Skeletal muscle tissue (tissue), 3 donors: ENCODE measurements at regions not wholly inside any gene's neighbourhood (a gene's known extent, or its start where the extent isn't known, plus 50 kb on each side); places are given as distances from the start of the nearest gene placed in this dataset.

Experiments
- H3K27ac ChIP-seq: one replicate; pipeline ENCODE4 v1.7.0; 2013; ENCODE audit warnings: mild to moderate bottlenecking, low read depth, low read length, inconsistent platforms
- H3K27me3 ChIP-seq, 3 donors: one replicate each; pipeline ENCODE4 v1.7.0; 2013; ENCODE audit warnings: low read length in 3 of 3; ENCODE audit not compliant: control insufficient read depth in 3 of 3, insufficient read depth in 3 of 3
- H3K36me3 ChIP-seq, 3 donors: one replicate each; pipeline ENCODE4 v1.7.0; 2013; ENCODE audit warnings: low read length in 3 of 3; ENCODE audit not compliant: control insufficient read depth in 3 of 3, insufficient read depth in 3 of 3
- H3K4me1 ChIP-seq, 3 donors: one replicate each; pipeline ENCODE4 v1.7.0; 2013; ENCODE audit warnings: low read length in 3 of 3, mild to moderate bottlenecking in 3 of 3; ENCODE audit not compliant: control insufficient read depth in 3 of 3, insufficient read depth in 3 of 3
- H3K4me3 ChIP-seq, 3 donors: one replicate each; pipeline ENCODE4 v1.7.0; 2013; ENCODE audit warnings: low read length in 3 of 3
- H3K9ac ChIP-seq, 3 donors: one replicate each; pipeline ENCODE4 v1.7.0; 2013; ENCODE audit warnings: low read length in 3 of 3, mild to moderate bottlenecking in 3 of 3, moderate library complexity in 2 of 3, low read depth in 1 of 3
- H3K9me3 ChIP-seq, 3 donors: one replicate each; pipeline ENCODE4 v1.7.0; 2013; ENCODE audit warnings: low read length in 3 of 3; ENCODE audit not compliant: control insufficient read depth in 3 of 3
- donor health status: Osteomylitis.

DNA sequence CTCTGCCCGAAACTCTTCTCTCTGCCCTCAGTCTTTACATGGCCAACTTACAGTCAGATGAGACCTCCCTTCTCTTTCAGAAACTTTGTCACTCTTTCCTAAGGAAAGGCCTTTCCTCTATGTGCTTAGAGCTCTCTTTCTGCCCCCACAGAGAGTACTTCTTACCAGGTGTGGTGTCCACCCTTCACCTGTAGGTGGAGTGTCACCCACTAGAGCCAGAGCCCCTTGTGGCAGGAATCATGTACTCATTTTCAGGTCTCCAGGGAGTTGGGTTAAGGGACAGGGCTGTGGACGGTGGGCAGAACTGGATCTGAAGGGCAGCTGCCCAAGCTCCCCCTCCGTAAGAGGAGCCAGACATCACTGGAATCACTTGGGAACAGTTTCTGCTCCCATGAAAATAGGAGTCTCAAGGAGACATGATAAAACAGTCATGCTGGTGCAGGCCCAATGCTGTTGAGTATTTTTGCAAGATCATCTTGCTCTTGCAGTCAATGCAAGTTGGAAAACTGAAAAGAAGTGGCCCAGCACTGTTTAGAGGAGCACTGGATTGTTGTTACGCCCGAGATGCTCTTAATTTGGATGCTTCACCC is 436.7 kb downstream of the ZSWIM6 start:
- H3K27ac ChIP-seq: no peak overlapping the region
- no peaks in the 10 kb centered on the region for H3K36me3 ChIP-seq
- H3K9me3 ChIP-seq: peaks cover 0 to 2% (median 2%) of the 10 kb centered on the region in 3 donors
- peaks cover 0 to 6% (median 4%) of the 10 kb centered on the region in 3 donors for H3K27me3 ChIP-seq
- H3K4me1 ChIP-seq: no peaks in the 10 kb centered on the region
- no peak overlapping the region for H3K4me3 ChIP-seq
- no peak overlapping the region for H3K9ac ChIP-seq

DNA sequence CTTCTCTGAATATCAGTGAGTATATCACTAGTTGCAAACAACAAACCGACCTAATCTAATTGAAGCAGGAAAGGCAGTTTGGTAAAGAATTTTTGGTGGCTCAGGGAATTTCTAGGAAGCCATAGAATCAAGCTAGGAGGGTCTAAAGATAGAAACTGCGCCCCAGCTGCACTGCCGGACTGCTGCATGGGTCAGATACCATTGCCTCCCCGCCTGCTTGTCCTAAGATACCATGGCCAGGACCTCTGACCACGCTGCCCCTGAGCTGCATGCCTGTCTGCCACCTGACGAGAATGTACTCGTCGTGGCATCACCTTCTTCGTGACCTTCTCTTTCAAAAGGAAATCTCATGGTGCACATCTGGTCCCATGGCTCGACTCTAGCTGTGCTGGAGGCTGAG is 439.0 kb downstream of the ZSWIM6 start:
- no peak overlapping the region for H3K27ac ChIP-seq
- H3K27me3 ChIP-seq: peaks cover 3 to 12% (median 6%) of the 10 kb centered on the region in 3 donors
- no peaks in the 10 kb centered on the region for H3K4me1 ChIP-seq
- H3K9ac ChIP-seq: no peak overlapping the region
- no peak overlapping the region for H3K4me3 ChIP-seq
- no peaks in the 10 kb centered on the region for H3K9me3 ChIP-seq
- no peaks in the 10 kb centered on the region for H3K36me3 ChIP-seq

DNA sequence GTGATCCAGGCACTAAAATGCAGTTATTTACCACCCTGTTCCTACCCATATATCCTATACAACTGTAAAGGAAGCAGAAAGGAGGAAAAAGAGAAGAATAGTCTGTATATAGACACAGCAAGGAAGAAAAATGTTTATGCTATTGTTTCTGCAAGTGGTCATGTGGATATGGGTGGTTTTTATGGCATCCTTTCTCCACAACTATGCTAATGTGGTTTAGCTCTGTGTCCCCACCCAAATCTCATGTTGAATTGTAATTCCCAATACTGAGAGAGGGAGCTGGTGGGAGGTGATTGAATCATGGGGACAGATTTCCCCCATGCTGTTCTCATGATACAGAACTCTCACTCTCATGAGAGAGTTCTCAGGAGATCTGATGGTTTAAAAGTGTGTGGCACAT is 439.8 kb downstream of the ZSWIM6 start:
- no peaks in the 10 kb centered on the region for H3K4me1 ChIP-seq
- H3K36me3 ChIP-seq: no peaks in the 10 kb centered on the region
- no peak overlapping the region for H3K9ac ChIP-seq
- no peak overlapping the region for H3K4me3 ChIP-seq
- no peaks in the 10 kb centered on the region for H3K9me3 ChIP-seq
- H3K27me3 ChIP-seq: peaks cover 3 to 12% (median 6%) of the 10 kb centered on the region in 3 donors
- H3K27ac ChIP-seq: no peak overlapping the region

DNA sequence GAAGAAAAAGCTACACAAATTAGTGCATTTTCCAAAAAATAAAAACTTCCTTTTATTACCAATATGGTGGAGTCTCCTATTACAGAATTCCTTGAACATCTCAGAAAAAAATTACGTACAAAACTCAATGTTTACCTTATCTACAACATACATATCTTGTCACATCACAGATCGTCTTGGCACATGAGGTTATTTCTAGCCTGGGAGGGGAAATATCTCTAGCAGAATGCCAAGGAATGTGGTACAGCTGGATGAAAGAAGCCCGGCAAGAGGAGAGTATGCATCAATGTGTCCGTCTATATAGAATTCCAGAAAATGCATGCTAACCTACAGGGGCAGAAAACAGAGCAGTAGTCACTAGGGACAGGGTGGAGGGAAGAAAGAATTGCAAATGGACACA is 443.8 kb downstream of the ZSWIM6 start:
- no peaks in the 10 kb centered on the region for H3K9me3 ChIP-seq
- H3K4me1 ChIP-seq: no peaks in the 10 kb centered on the region
- H3K36me3 ChIP-seq: no peaks in the 10 kb centered on the region
- H3K27ac ChIP-seq: no peak overlapping the region
- no peak overlapping the region for H3K4me3 ChIP-seq
- H3K9ac ChIP-seq: no peak overlapping the region
- H3K27me3 ChIP-seq: peaks cover 0 to 12% (median 5%) of the 10 kb centered on the region in 3 donors

DNA sequence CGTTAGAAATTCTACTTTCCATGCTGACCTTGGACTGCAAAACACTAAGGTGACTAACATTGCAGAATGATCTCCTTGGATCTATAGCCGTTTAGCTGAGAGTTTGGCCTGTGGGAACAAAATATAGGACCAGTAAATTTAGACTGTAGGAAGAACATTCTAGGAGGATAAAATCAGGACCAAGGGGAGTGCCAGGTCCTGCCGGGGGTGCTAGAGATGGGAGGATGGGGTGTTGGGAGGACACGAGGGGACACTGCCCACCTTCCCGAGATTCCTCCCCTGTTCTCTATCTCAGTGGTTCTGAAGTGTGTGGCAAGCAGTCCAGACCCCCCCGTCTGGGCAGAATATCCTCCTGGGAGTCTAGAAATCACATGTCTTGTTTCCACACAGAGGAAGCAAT is 445.2 kb downstream of the ZSWIM6 start:
- Histone ChIP-seq H3K4me3 (no peak overlapping the region), H3K4me1 (no peaks in the 10 kb centered on the region), H3K9me3 (no peaks in the 10 kb centered on the region), H3K27me3 (peaks cover 0 to 8% (median 5%) of the 10 kb centered on the region in 3 donors), H3K27ac (no peak overlapping the region), H3K9ac (no peak overlapping the region), H3K36me3 (no peaks in the 10 kb centered on the region)

DNA sequence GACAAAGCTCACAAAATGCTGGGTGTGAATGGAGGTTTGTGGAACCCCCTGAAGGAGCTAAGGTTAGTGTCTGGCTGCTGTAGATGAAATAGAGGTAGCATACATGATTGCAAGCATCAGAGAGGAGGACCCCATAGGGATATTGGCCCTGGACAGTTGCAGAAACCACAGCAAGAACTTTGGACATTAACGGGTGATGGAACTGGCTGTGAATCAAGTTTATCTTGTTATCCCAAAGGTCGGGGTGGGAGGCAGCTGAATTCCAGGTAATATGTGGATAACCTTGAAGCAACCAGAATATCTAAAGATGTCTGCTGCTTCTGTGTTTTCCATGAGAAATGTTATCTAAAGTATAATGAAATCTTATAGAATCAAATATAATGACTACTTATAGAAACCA is 447.7 kb downstream of the ZSWIM6 start:
- no peak overlapping the region for H3K9ac ChIP-seq
- no peaks in the 10 kb centered on the region for H3K4me1 ChIP-seq
- H3K27me3 ChIP-seq: peaks cover 0 to 8% (median 5%) of the 10 kb centered on the region in 3 donors
- H3K4me3 ChIP-seq: no peak overlapping the region
- H3K36me3 ChIP-seq: no peaks in the 10 kb centered on the region
- H3K9me3 ChIP-seq: no peaks in the 10 kb centered on the region
- H3K27ac ChIP-seq: no peak overlapping the region

DNA sequence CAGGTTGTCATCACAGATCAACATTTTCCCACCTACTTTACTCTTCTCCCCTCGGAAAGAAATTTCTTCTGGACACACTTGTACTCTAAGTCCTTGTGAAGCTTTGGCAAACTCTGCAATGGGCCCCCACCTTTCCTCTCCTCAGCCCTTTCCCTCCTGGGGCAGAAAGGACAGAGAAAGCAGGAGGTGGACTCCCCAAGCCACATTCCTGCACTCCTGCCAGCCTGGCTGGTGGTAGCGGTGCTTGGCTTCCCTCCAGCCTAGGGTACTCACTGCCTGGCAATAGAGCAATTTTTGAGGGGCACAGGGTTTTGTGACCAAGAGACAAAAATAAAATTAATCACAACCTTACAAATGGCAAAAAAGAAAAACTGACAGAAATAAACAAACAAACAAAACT is 451.4 kb downstream of the ZSWIM6 start:
- no peaks in the 10 kb centered on the region for H3K9me3 ChIP-seq

DNA sequence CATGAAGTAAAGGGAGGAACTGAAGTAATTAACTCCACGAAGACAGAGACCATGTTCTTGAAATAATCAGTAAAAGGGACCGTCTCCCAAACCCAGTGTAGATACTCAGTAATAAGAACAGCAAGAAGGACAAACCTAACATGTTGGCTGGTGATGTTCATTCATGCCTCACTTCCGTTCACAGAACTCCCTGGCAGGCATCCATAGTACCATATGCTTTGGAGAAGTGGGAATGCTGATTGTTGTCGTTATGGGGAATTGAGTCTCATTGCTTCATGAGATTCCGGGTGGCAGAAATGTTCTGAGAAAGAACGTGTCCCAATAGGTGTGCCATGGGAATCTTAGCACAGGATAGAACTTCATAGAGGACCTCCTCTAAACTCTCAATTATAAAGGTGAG is 452.3 kb downstream of the ZSWIM6 start:
- no peaks in the 10 kb centered on the region for H3K9me3 ChIP-seq

More for the DNA sequence above, 451.4 kb downstream of the ZSWIM6 start:
- no peak overlapping the region for H3K27ac ChIP-seq
- no peak overlapping the region for H3K4me3 ChIP-seq
- no peaks in the 10 kb centered on the region for H3K4me1 ChIP-seq
- H3K36me3 ChIP-seq: no peaks in the 10 kb centered on the region
- H3K27me3 ChIP-seq: peaks cover 0 to 2% (median 0%) of the 10 kb centered on the region in 3 donors
- H3K9ac ChIP-seq: no peak overlapping the region

DNA sequence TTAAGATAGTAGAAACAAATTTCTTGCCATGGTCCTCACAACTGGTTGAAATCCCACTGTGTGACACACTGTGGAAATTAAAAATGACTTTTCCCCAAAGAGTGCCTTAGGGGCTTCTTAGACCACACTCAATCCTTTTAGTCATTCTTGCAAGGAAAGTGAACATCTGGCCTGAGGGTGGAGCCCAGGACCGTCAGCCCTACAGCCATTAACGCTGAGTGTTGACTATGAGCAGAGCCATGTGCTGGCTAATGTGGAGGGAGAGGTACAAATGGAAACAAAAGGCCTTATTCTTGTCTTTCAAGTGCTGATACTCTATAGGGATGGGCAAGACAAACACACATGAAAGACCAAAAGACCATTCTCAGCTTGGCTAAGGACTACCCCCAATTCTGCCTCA is 456.5 kb downstream of the ZSWIM6 start:
- Histone ChIP-seq H3K27me3 (no peaks in the 10 kb centered on the region), H3K4me3 (no peak overlapping the region)

More for the DNA sequence above, 452.3 kb downstream of the ZSWIM6 start:
- Histone ChIP-seq H3K27me3 (no peaks in the 10 kb centered on the region), H3K4me1 (no peaks in the 10 kb centered on the region), H3K36me3 (no peaks in the 10 kb centered on the region), H3K27ac (no peak overlapping the region), H3K9ac (no peak overlapping the region), H3K4me3 (no peak overlapping the region)

DNA sequence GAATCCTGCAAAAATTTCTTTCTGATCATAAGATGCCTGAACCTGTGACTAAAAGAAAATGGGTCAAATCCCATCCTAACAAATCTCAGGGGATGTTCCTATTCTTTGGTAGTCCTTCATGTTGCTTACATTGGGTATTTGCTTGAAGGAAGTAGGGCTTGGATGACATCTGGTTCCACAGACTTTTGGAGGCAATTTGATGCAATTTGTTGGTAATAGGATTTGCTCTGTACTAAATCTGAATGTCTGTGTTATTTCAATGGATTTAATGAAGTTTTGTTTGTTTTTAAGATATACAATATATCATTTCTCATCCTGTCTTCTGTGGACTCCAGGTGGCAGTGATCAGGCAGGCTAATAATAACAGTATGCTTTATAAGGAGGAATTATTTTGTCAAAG is 457.9 kb downstream of the ZSWIM6 start:
- H3K4me1 ChIP-seq: no peaks in the 10 kb centered on the region

More for the DNA sequence above, 456.5 kb downstream of the ZSWIM6 start:
- Histone ChIP-seq H3K36me3 (no peaks in the 10 kb centered on the region), H3K9ac (no peak overlapping the region), H3K4me1 (no peaks in the 10 kb centered on the region), H3K27ac (no peak overlapping the region), H3K9me3 (no peaks in the 10 kb centered on the region)

More for the DNA sequence above, 457.9 kb downstream of the ZSWIM6 start:
- Histone ChIP-seq H3K27ac (no peak overlapping the region), H3K4me3 (no peak overlapping the region), H3K36me3 (no peaks in the 10 kb centered on the region), H3K27me3 (no peaks in the 10 kb centered on the region), H3K9ac (no peak overlapping the region), H3K9me3 (no peaks in the 10 kb centered on the region)
